Inflammatory macrophage treated with lipopolysaccharide for 4 hours (primary cell): ENCODE measurements at regions not wholly inside any gene's neighbourhood (a gene's known extent, or its start where the extent isn't known, plus 50 kb on each side); places are given as distances from the start of the nearest gene placed in this dataset.

ENCODE experiments used
- DNase-seq: peaks from one replicate; pipeline ENCODE4 v3.0.0-alpha.2; 2020

DNA sequence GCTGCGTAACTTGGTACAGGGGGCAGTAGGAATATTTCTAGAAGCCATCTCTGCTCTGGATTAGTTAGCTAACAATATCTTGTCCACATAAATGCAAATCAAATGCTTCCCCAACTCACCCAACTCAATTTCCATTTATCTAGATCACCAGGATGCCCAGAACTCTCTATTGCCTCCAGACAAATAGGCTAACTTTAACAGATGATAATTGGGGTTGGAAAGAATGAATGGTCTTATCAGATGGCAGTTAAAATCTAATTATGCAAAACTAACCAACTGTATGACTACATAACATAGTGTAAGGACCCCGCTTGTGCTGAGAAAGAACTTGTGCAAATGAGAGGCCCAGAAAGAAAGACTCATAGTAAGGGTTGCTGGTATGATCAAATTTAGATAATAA lies 1024.8 kb downstream of the PLA2G4A start:
- DNase-seq: no peak

DNA sequence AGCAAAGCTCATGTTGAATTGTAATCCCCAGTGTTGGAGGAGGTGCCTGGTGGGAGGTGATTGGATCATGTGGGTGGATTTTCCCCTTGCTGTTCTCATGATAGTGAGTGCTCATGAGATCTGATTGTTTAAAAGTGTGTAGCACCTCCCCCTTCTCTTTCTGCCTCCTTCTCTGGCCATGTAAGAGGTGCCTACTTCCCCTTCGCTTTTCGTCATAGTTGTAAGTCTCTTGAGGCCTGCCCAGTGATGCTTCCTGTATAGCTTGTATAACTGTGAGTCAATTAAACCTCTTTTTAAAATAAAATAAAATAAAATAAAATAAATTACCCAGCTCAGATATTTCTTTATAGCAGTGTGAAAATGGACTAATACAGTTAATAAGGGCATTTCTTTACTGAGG lies 1025.7 kb downstream of the PLA2G4A start:
- DNase-seq: peak; percentile 1

DNA sequence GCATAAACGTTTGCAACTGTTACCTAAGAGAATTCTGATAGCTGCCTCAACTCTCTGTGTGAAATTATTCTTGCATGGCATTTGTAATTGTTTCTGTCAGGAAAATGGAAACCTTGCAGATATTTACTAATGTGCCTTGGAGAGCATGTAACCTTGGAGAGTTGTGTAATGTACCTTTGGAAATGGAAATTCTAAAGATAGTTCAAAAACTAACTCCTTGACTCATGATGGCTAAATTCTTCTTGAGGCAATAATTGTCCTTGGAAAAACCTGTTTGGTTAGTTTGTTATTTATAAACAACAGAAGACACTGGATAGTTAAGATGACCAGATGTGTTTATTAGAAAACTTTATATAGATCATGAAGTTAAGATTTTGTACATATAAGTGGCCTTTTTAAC lies 1033.8 kb downstream of the PLA2G4A start:
- no peak for DNase-seq

DNA sequence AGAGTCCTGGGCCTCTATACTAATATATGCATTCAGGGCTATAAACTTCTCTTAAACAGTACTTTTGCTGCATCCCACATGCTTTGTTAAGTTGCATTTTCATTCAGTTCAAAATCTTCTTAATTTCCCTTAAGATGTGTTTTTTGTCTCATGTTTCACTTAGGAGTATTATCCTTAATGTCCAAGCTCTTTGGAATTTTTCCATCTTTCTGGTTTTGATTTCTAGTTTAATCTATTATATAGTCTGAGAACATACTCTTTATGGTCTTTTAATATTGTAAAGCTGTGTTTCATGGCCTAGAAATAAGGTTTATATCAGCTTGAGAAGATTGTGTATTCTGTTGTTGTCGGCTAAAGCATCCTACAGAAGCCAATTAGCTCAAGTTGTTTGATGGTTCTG lies 1041.8 kb downstream of the PLA2G4A start:
- no peak for DNase-seq

DNA sequence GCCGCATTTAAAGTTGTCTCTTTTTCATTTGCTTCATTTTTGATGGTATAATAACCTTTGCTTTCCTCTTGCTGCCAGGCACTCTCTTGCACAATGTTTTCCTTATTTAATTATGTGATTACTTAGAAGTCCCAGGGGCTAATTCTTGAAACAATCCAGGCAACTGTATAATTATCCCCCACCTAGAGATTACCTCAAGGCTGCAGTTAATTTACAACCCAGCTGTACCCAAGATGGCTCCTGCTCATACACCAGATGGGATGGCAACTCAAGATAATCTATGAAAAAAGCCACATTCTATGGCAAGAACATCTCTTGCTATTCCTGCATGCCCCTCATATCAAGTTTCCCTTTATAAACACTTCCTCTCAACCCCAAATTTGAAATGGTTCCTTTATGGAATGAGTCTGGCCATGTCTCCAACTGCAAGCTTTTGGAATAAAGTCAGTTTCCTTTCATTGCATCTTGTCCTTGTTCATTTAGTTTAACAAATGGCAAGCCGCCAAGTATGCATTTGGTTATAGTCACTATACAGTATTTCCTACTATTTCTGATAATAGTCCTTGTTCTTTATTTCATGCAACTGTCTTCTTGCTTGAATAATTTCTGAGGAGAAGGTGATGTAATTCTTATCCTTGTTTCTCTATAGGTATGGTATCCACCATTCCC lies 1042.6 kb downstream of the PLA2G4A start:
- no peak for DNase-seq

DNA sequence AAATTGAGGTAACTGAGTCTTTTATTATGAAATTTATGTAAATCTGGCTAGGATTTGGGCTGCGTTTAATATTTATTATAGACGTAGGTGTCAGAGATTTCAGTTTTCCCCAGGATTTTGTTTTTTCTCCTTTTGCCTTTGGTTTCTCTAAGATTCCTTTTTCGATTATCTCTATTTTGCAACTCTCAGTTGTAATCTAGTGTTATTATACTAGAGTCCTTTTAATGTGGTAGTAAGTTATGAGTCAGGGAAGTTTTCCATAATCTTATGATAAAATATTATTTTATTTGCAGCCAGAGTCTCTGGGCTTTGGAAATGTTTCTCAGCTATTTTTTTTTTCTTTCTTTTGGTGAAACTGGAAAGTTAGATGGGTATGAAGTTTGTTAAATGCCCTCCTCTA lies 1043.8 kb downstream of the PLA2G4A start:
- no peak for DNase-seq

DNA sequence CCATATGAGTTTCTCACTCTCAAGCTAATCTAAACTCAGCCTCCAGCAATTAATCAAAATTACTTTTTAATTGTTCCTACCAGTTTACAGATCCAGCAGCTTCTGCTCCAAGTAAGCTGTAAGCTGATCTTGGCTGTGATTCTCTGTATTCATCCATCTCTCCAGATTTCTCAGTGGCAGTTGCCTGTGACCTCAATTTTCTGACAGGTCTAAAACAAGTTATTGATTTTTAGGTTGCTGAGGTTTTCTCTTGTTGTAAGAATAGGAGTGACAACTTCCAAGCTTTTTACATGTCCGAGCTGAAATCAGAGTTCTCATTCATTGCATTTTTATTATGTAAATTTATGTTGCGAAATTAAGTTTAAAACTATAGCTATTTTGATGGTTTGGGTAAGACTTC lies 1044.4 kb downstream of the PLA2G4A start:
- DNase-seq: no peak

DNA sequence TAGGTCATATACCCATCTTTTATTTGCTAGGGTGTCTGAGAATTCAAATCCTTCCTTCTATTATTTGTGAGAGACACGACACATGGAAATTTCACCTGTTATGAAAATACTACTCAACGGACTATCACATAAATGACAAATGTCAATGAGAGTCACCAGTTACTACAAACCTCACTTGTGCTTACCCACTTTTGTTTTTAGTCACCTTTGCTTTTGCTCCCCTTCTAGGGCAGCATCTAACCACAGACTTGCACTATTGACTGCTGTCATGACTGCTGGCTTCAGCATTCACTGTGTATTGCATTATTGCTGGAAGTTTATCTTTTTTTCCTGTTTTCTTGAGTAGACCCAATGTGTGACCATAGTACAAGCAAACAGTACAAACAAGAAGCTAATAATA lies 1048.0 kb downstream of the PLA2G4A start:
- no peak for DNase-seq

DNA sequence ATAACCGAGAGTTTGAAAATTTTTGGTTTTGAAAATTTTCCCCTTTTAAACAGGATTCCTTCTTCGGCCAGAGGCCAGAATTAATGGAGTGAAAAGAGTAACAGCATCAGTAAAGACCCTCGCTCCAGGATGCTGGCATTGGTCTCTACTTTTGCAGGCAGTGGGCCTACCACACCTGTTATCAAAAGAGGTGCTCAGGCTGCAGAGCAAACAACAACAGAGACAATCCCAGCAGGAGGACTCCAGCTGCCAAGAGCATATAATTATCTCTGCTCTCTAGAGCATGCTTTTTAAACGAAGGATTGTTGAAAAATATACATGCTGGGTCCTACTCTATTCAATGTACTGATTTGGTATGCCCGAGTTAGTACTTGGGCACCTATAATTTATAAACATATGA lies 1048.5 kb downstream of the PLA2G4A start:
- no peak for DNase-seq

DNA sequence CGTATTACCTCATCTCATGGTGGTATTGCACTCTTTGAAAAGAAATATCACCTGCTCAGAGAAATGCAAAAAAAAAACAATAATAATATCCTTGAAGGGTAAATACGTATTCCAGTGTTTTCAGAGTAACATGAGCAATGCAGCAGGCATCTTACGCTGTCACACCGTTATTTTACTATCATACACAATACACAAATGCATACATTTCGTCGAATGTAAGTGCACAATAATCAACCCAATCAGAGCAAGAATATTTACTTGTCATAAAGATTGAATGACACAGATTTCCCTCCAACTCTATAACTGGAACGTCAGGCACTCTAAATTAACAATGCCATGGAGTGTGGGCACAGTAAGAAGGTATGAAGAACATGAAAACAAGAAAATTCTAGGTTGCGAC lies 1050.1 kb downstream of the PLA2G4A start:
- no peak for DNase-seq

DNA sequence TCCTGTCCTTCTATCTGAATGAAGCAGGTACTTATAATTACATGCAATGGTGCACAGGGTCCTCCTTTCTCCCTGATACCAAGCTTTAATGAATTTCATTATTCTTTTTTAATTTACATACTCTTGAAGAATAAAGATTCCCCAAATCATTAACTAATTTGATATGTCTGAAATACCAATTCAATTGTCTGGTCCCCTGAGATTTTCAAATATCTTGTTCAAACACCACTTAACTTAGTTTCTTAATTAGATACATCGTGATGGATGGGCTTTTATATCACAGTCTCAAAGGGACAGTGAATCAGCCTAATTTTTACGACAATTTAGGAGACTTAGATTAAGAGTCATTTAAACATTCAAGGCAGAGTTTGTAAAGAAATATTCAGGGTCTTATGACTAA lies 1054.6 kb downstream of the PLA2G4A start:
- DNase-seq: no peak

DNA sequence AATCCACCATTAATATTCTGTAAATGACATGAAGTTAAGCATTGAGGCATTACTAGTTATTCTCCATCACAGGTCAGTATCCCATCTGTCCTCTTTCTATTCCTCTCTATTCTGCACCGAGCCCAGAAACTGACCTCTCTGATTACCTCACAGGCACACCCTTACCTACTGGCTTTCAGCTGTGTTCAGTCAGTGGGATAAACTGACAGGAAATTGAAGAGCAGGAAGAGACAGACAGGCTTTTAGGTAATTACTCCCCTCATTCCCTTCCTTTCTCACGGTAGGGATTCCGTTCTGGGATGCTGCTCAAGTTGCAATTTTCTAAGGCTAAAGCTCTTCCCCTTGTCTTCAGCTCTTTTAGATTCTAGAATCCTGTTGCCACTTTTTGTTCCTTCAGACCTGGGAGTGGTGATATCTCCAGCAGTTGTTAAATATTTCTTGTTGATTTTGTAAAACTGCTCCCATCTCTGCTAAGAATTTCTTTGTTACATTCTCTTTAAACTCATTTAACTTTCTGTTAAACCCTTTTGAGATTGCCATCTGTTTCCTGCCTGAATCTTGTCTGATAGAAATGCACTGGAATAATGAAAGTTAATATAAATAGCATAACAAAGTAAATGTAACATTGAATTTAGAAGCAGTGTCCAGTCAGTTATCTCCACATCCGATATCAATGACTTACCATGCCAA lies 1063.4 kb downstream of the PLA2G4A start:
- DNase-seq: no peak

DNA sequence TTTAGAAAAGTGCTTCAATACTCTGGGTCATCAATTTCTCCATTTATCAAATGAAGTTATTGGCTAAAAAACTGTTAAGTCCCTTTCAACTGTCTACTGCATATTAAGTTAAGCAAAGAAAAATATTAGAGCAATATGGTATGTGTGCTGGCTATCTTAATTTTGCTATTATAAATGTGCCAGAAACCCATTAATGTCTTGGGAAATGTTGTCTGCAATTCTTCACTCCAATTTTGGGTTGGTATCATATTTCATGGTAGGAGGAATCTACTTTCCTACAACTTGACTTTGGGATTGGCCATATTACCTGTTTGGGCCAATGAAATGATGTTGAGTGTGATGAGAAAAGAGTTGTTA lies 1063.9 kb downstream of the PLA2G4A start:
- DNase-seq: no peak

DNA sequence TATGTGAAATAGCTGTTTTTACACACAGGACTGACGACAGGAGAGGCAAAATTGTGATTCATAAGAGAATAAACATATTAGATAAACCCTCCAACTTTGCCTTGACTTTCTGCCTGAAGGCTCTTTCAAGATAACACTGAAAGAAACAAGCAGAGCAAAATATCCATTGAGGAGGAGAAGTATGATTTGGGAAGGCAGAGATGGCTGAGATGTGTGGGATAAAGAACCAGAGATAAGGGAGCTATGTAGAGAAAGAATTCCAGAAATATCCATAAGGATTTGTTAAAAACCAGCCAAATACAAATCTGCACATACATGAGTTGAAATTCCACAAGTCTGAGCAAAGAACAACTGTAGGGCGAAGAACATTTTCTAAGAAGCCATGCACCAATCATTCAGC lies 1064.7 kb downstream of the PLA2G4A start:
- DNase-seq: no peak

DNA sequence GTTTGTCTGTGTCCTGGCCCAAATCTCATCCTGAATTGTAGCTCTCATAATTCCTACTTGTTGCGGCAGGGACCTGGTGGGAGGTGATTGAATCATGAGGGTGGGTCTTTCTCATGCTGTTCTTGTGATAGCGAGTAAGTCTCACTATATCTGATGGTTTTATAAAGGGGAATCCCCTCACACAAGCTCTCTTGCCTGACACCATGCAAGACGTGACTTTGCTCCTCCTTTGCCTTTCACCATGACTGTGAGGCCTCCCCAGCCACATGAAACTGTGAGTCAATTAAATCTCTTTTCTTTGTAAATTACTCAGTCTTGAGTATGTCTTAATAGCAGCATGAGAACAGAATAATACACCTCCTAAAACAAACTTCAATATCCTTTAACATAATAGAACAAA lies 1065.6 kb downstream of the PLA2G4A start:
- DNase-seq: no peak

DNA sequence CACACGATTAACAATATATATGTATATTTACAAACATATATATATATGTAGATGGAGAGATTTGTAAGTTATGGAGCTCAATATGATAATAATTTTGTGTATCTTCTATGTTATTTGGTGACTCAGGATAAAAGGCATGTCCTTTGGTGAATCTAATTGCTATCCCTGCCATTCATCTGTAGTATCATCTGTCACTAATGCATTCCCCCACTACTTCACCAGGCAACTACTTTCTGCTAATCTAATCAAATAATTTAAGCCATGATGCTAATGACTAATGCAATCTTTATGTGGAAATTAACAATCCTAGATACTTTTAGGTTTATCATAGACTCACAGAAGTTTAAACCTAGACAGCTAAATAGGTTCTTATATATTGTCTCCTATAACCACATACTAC lies 1074.5 kb downstream of the PLA2G4A start:
- DNase-seq: no peak

DNA sequence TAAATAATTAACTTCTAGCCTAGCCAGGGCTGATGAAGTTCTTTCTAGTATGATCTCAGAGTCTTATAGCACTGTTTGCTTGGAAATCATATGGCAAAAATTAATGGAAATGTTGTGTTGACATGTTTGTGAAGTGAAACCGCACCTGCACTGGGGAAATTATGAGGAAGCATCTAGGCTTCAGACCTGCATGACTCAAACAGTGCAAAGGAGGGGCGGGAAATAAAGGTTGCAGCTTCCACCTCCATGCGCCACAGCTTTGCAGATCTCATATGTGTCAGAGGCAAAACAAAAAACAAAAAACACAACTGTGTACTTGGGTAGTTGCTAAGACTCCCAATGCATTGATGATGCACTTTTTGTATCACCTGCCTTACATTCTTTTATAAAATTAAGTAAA lies 1080.6 kb downstream of the PLA2G4A start:
- DNase-seq: no peak

DNA sequence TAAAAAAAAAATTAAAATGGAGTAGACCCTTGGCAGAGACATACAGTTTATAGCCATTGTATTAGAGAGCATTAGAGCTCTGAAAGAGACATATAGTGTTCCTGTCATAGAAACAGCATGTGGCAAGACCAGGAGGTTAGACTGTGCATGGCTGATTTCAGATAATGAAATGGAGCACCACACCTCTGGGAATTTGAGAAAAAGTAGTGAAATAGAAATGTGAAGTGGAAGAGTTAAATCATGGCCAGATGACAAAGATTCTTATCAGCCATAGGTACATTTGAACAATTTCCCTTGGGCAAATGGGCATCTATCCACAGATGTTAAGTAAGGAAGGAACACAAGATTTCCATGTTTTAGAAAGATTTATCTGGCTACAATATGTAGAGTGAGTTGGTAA lies 1083.1 kb downstream of the PLA2G4A start:
- no peak for DNase-seq

DNA sequence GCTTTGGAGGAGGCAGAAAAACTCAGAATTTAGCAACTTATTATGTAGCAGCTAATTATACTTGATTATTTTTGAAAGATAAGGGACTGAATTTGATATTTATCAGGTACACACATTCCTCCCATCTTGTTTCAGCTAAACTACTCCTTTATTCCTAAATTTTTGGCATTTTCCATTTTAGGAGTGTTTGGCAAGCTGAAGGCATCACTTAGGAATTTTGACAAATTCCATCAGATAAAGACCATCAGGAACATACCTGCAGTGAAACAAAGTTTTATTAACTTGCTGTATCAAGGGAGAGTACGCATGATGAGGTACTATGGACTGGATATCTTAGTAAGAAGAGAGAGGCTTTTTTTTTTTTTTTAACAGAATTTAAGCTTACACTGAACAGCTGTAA lies 1092.2 kb downstream of the PLA2G4A start:
- DNase-seq: no peak

DNA sequence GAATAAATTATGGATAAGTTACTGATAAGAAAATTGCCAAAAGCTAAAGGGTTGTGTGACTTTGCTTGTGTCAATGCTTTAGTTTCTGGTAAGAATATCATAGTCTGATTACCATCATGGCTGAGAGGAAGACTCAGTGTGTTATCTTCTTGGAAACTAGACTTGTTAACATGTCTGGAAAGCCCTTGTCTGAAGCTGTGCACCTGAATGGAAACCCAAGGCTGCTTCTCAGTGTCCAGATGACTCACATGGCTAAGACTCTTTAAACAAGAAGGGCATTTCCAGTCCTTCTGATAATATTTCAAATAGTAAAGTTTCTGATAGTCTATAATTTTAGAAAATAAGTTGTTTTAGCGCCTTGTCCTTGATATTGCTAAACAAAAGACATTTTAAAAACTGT lies 1092.7 kb downstream of the PLA2G4A start:
- no peak for DNase-seq

DNA sequence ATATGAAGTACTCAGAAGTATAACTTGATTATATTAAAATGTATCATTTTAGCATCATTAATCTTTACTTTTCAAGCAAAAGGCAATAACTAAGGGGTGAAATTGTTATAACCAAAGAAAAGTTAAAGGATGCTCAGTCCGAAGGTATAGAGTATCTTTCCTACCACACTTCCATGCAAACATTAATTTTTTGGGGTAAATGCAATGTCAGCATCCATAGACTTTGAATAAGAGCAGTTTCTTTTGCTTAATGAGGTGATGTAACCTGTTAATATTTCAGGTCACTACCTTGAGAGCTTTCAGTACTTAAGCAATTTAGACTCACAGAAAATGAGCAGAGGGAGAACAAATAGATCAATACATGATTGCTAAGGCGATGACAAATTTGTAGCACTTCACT lies 1093.5 kb downstream of the PLA2G4A start:
- DNase-seq: no peak

DNA sequence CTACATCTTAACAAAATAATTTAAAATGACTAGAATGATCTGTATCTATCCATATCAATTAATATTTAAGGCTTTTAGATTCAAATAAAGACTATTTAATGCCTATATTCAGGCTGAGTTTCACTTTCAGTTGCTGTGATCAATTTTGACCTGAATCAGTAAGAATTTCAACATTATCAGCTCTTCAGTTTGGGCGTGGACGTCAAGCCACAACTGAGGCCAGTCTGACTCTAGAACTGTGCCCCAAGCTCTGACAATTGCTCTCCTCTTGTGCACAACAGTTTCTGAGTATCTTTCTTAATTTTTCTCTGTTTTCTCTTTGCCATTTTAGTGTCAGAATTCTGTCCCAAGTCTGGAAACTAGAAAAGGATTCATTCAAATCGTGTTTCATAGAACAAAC lies 1095.5 kb downstream of the PLA2G4A start:
- DNase-seq: no peak

DNA sequence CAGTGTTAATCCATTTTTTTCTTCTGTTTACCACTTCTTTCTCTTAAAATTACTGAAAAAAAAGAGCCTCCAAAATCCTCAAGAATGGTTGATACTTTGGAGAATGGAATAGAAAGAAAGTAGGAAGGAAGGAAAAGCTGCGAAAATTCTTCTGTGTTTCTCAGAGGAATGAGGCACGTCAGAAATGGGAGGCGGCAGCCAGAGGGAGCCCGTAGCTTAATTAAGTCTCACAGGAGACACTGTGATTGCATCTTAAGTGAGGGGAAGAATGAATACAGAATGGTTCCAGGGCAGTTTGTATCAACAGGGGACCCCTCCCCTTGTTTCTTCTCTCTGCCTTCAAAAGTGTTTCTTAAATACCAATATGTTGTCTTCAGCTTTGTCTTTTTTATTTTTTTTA lies 1099.5 kb downstream of the PLA2G4A start:
- DNase-seq: no peak

DNA sequence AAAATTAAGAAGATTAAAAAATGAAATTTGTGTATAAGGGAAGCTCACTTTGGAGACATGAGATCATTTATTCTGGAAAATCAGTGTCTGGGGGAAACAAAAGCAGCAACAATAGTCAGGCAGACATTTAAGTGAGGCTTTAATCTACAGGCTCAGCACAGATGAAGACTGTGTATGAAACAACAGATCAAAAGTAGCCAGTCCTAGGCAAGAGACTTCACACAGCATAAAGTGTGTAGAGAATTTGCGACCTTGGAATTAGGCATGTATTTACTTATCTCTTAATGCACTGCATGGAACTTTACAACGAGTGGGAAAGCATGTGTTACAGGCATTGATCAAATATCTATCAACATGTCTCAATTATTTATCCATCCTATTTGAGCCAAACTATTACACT lies 1099.9 kb downstream of the PLA2G4A start:
- no peak for DNase-seq

DNA sequence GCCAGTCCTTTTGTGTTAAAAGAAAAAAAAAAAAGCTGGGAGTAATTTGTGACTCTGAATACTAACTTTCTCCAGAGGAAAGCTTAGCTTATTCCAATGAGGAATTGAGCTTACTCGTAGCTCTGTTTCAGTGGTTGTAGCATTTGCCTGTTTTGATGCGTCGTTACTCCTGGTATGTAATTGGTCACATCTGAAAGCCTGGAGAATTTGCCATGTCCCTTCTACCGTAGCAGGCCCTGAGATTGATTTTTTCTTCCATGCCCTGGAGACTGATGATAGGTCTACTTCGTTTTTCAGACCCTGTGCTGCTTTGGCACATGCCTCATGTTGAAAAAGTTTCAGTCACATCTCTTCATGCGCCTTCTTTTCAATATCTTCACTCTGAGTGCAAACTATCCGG lies 1103.0 kb downstream of the PLA2G4A start:
- DNase-seq: no peak
